ENCODE measurements at regions not wholly inside any gene's neighbourhood (a gene's known extent, or its start where the extent isn't known, plus 50 kb on each side); places are given as distances from the start of the nearest gene placed in this dataset.

DNA sequence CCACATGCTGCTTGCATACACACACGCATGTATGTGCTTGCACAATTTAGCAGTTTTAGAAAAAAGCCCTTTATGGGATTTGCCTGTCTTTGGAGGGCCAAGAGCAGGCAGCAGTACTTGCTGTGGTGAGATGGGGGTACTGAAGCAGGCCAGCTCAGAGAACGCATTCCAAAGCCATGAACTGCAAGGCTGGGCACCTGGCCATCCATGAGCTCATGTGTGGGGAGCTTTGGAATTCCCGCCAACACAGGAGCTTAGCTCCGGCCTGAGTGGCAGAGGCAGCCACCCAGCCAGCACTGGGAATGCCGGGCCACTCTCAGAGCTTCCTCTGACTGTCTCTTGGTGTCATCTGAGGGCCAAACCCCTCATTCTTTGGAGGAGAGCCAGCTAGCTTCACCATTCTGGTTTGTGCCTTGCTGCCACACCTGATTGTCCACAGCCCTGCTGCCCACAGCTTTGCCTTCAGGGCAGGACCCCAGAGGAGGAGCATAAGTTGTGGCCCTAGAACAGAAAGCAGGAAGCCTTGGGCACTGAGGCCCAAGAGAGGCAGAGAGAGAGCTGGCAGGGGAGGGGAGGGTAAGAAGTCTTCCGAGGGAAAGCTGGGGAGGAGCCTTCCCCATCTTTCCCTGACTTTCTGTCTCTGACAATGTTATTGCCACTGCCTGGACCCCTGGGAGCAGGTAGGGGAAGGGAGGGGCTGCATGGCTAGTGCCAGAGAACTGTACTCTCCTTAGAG lies 92.1 kb upstream of the POU3F1 start:
- Histone ChIP-seq H3K36me3 (no peaks in the 10 kb centered on the region), H3K27ac (peak overlapping the region; percentile 48), H3K9me3 (no peaks in the 10 kb centered on the region), H3K4me3 (no peak overlapping the region), H3K4me1 (ENCODE audit: control insufficient read depth in 1 of 2, low read depth in 2 of 2) (peaks cover 0 to 40% of the 10 kb centered on the region in 2 donors), H3K27me3 (replicated peaks; ENCODE audit: insufficient read depth) (no peaks in the 10 kb centered on the region)
- peak; percentile 67 for DNase-seq (ENCODE audit: low spot score)
- TF ChIP-seq, protein P1, sequence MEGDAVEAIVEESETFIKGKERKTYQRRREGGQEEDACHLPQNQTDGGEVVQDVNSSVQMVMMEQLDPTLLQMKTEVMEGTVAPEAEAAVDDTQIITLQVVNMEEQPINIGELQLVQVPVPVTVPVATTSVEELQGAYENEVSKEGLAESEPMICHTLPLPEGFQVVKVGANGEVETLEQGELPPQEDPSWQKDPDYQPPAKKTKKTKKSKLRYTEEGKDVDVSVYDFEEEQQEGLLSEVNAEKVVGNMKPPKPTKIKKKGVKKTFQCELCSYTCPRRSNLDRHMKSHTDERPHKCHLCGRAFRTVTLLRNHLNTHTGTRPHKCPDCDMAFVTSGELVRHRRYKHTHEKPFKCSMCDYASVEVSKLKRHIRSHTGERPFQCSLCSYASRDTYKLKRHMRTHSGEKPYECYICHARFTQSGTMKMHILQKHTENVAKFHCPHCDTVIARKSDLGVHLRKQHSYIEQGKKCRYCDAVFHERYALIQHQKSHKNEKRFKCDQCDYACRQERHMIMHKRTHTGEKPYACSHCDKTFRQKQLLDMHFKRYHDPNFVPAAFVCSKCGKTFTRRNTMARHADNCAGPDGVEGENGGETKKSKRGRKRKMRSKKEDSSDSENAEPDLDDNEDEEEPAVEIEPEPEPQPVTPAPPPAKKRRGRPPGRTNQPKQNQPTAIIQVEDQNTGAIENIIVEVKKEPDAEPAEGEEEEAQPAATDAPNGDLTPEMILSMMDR (IDR thresholded peaks at IDR 0.05), result peak; percentile 80
- ATAC-seq (ENCODE audit: insufficient number of reproducible peaks, low FRiP score, low read depth), result peak; percentile 86

GRCh38 chr1:38137164-38137563 lies 90.6 kb upstream of the POU3F1 start:
- no peak overlapping the region for H3K27ac ChIP-seq
- TF ChIP-seq, protein P1 (IDR thresholded peaks at IDR 0.05), result no peak

GRCh38 chr1:38135625-38136414 lies 89.2 kb upstream of the POU3F1 start:
- peaks cover 0 to 43% of the 10 kb centered on the region in 2 donors for H3K4me1 ChIP-seq (ENCODE audit: control insufficient read depth in 1 of 2, low read depth in 2 of 2)
- H3K9me3 ChIP-seq, result no peaks in the 10 kb centered on the region
- H3K27me3 ChIP-seq (replicated peaks; ENCODE audit: insufficient read depth), result peaks cover 9% of the 10 kb centered on the region
- H3K27ac ChIP-seq, result no peak overlapping the region
- no peaks in the 10 kb centered on the region for H3K36me3 ChIP-seq
- TF ChIP-seq, protein P1 (IDR thresholded peaks at IDR 0.05), result no peak
- H3K4me3 ChIP-seq, result no peak overlapping the region
- ATAC-seq (ENCODE audit: insufficient number of reproducible peaks, low FRiP score, low read depth), result no peak
- no peak for DNase-seq (ENCODE audit: low spot score)

More at GRCh38 chr1:38137164-38137563, 90.6 kb upstream of the POU3F1 start:
- ATAC-seq (ENCODE audit: insufficient number of reproducible peaks, low FRiP score, low read depth) (no peak), DNase-seq (ENCODE audit: low spot score) (no peak)
- Histone ChIP-seq H3K27me3 (replicated peaks; ENCODE audit: insufficient read depth) (peaks cover 9% of the 10 kb centered on the region), H3K4me1 (ENCODE audit: control insufficient read depth in 1 of 2, low read depth in 2 of 2) (peaks cover 0 to 43% of the 10 kb centered on the region in 2 donors), H3K4me3 (no peak overlapping the region), H3K9me3 (no peaks in the 10 kb centered on the region), H3K36me3 (no peaks in the 10 kb centered on the region)

GRCh38 chr1:38134294-38134755 lies 87.7 kb upstream of the POU3F1 start:
- DNase-seq (ENCODE audit: low spot score) (no peak), ATAC-seq (ENCODE audit: insufficient number of reproducible peaks, low FRiP score, low read depth) (no peak)
- H3K36me3 ChIP-seq, result no peaks in the 10 kb centered on the region
- H3K27ac ChIP-seq, result no peak overlapping the region
- H3K4me1 ChIP-seq (ENCODE audit: control insufficient read depth in 1 of 2, low read depth in 2 of 2), result peaks cover 0 to 31% of the 10 kb centered on the region in 2 donors
- TF ChIP-seq, protein P1 (IDR thresholded peaks at IDR 0.05), result no peak
- no peaks in the 10 kb centered on the region for H3K9me3 ChIP-seq
- H3K27me3 ChIP-seq (replicated peaks; ENCODE audit: insufficient read depth), result peaks cover 9% of the 10 kb centered on the region
- no peak overlapping the region for H3K4me3 ChIP-seq

GRCh38 chr1:38133756-38134155 lies 87.2 kb upstream of the POU3F1 start:
- ATAC-seq (ENCODE audit: insufficient number of reproducible peaks, low FRiP score, low read depth) (no peak), DNase-seq (ENCODE audit: low spot score) (no peak)
- peaks cover 0 to 26% of the 10 kb centered on the region in 2 donors for H3K4me1 ChIP-seq (ENCODE audit: control insufficient read depth in 1 of 2, low read depth in 2 of 2)
- no peaks in the 10 kb centered on the region for H3K36me3 ChIP-seq
- TF ChIP-seq, protein P1 (IDR thresholded peaks at IDR 0.05), result no peak
- peaks cover 9% of the 10 kb centered on the region for H3K27me3 ChIP-seq (replicated peaks; ENCODE audit: insufficient read depth)
- H3K9me3 ChIP-seq, result no peaks in the 10 kb centered on the region
- no peak overlapping the region for H3K27ac ChIP-seq
- H3K4me3 ChIP-seq, result no peak overlapping the region

Data from thoracic aorta (tissue), 2 donors.